Caco-2 (cell line): ENCODE measurements at regions not wholly inside any gene's neighbourhood (a gene's known extent, or its start where the extent isn't known, plus 50 kb on each side); places are given as distances from the start of the nearest gene placed in this dataset.

ENCODE experiments used
- BruUV-seq: library from RNA; stranded (reverse); fragments of 400-500 nt; replicated peaks from 2 replicates; lab custom pipeline; 2021; lab: Mats Ljungman, UMichigan
- CTCF ChIA-PET: fragments of 300-600 bp; sonication (Branson Sonifier 250); formaldehyde crosslinking; loops from one replicate; lab custom pipeline; 2022; ENCODE audit warnings: antibody characterized with exemption; lab: Charles Lee
- POLR2A ChIA-PET: fragments of 300-600 bp; sonication (Branson Sonifier 250); formaldehyde crosslinking; loops from one replicate; lab custom pipeline; 2022; ENCODE audit warnings: antibody characterized with exemption; lab: Charles Lee
- DNase-seq, 2 experiments: peaks; one replicate each; pipeline versions ENCODE4 v3.0.0 to v3.0.0-alpha.2; 2020 to 2022
- H3K27me3 ChIP-seq: replicated peaks from 2 replicates; pipeline ENCODE4 v1.6.0; 2011; ENCODE audit warnings: low read length; ENCODE audit not compliant: control insufficient read depth, insufficient read depth
- H3K36me3 ChIP-seq: 2 replicates; pipeline ENCODE4 v1.5.1; 2011; ENCODE audit warnings: low read length; ENCODE audit not compliant: control insufficient read depth, insufficient read depth
- H3K4me1 ChIP-seq: fragments of 250-450 bp; sonication (Bioruptor Pico); 2 replicates; pipeline ENCODE4 v1.5.1; 2020; ENCODE audit warnings: mild to moderate bottlenecking
- H3K4me3 ChIP-seq: 2 replicates; pipeline ENCODE4 v1.5.1; 2011; ENCODE audit warnings: low read depth, mild to moderate bottlenecking, control low read depth, low read length
- H3K9me3 ChIP-seq: fragments of 250-450 bp; sonication (Bioruptor Pico); 2 replicates; pipeline ENCODE4 v1.5.1; 2020; ENCODE audit warnings: mild to moderate bottlenecking, moderate library complexity
- H3K27ac Mint-ChIP-seq: one replicate; pipeline ENCODE4 v1.8.0; 2022; ENCODE audit warnings: mixed read lengths; ENCODE audit not compliant: unreplicated experiment
- H3K27me3 Mint-ChIP-seq: one replicate; pipeline ENCODE4 v1.8.0; 2022; ENCODE audit warnings: mixed read lengths; ENCODE audit not compliant: insufficient read depth, unreplicated experiment
- H3K36me3 Mint-ChIP-seq: one replicate; pipeline ENCODE4 v1.8.0; 2022; ENCODE audit warnings: mild to moderate bottlenecking, mixed read lengths; ENCODE audit not compliant: insufficient read depth, unreplicated experiment
- H3K4me1 Mint-ChIP-seq: one replicate; pipeline ENCODE4 v1.8.0; 2022; ENCODE audit warnings: low read depth, mixed read lengths; ENCODE audit not compliant: unreplicated experiment
- H3K4me3 Mint-ChIP-seq: one replicate; pipeline ENCODE4 v1.8.0; 2022; ENCODE audit warnings: mild to moderate bottlenecking, moderate library complexity, mixed read lengths; ENCODE audit not compliant: unreplicated experiment
- H3K9me3 Mint-ChIP-seq: one replicate; pipeline ENCODE4 v1.8.0; 2022; ENCODE audit warnings: mixed read lengths; ENCODE audit not compliant: unreplicated experiment
- CTCF ChIP-seq, 2 experiments: fragments of 200-600 bp in 1 of 2; IDR thresholded peaks; 1 replicate in 1 of 2; 2 replicates in 1 of 2; pipeline versions ENCODE4 v1.5.1 to v1.8.0; 2011 to 2022; ENCODE audit warnings: antibody characterized with exemption in 1 of 2, control low read depth in 1 of 2, inconsistent platforms in 1 of 2, low read depth in 1 of 2, low read length in 1 of 2, mild to moderate bottlenecking in 1 of 2, moderate library complexity in 1 of 2; ENCODE audit not compliant: insufficient read depth in 1 of 2, severe bottlenecking in 1 of 2, unreplicated experiment in 1 of 2
- intact Hi-C: fragments of 100-400 bp; cut with micrococcal nuclease; formaldehyde crosslinking; loops from one replicate; pipeline ENCODE4 v1.10.0; 2022; ENCODE audit not compliant: unreplicated experiment

GRCh38 chr12:77569876-77570275 lies 260.8 kb upstream of the NAV3 start:
- no peak for DNase-seq
- no peaks in the 10 kb centered on the region for H3K4me1 ChIP-seq
- H3K4me1 Mint-ChIP-seq: no peaks in the 10 kb centered on the region
- no peaks in the 10 kb centered on the region for H3K27me3 Mint-ChIP-seq
- H3K9me3 Mint-ChIP-seq: no peaks in the 10 kb centered on the region
- no peak overlapping the region for H3K27ac Mint-ChIP-seq
- ChIA-PET POLR2A (no interaction called here), CTCF (no interaction called here)
- H3K27me3 ChIP-seq: no peaks in the 10 kb centered on the region
- H3K9me3 ChIP-seq: no peaks in the 10 kb centered on the region
- intact Hi-C loops: no loop called here
- H3K4me3 Mint-ChIP-seq: no peak overlapping the region
- no peak overlapping the region for H3K4me3 ChIP-seq
- no peaks in the 10 kb centered on the region for H3K36me3 Mint-ChIP-seq
- no peak for TF ChIP-seq CTCF (IDR thresholded peaks at IDR 0.05; ENCODE audit: insufficient read depth in 1 of 2, low read depth in 1 of 2, low read length in 1 of 2, severe bottlenecking in 1 of 2, unreplicated experiment in 1 of 2)
- no peaks in the 10 kb centered on the region for H3K36me3 ChIP-seq
- BruUV-seq: no TSS peak

GRCh38 chr12:77560714-77561113 lies 270.0 kb upstream of the NAV3 start:
- Mint-ChIP-seq H3K4me1 (peaks cover 7% of the 10 kb centered on the region), H3K27me3 (no peaks in the 10 kb centered on the region), H3K27ac (no peak overlapping the region), H3K36me3 (no peaks in the 10 kb centered on the region), H3K9me3 (no peaks in the 10 kb centered on the region), H3K4me3 (no peak overlapping the region)
- BruUV-seq: no TSS peak
- intact Hi-C loops: no loop called here
- TF ChIP-seq CTCF (IDR thresholded peaks at IDR 0.05; ENCODE audit: insufficient read depth in 1 of 2, low read depth in 1 of 2, low read length in 1 of 2, severe bottlenecking in 1 of 2, unreplicated experiment in 1 of 2): no peak
- ChIA-PET CTCF (no interaction called here), POLR2A (no interaction called here)
- Histone ChIP-seq H3K36me3 (no peaks in the 10 kb centered on the region), H3K4me3 (no peak overlapping the region), H3K9me3 (no peaks in the 10 kb centered on the region), H3K4me1 (no peaks in the 10 kb centered on the region), H3K27me3 (no peaks in the 10 kb centered on the region)
- no peak for DNase-seq

- no peak for TF ChIP-seq CTCF (IDR thresholded peaks at IDR 0.05; ENCODE audit: insufficient read depth in 1 of 2, low read depth in 1 of 2, low read length in 1 of 2, severe bottlenecking in 1 of 2, unreplicated experiment in 1 of 2)
- intact Hi-C loops: no loop called here
- Histone ChIP-seq H3K4me3 (no peak overlapping the region), H3K27me3 (no peaks in the 10 kb centered on the region), H3K9me3 (no peaks in the 10 kb centered on the region), H3K4me1 (no peaks in the 10 kb centered on the region), H3K36me3 (no peaks in the 10 kb centered on the region)
- Mint-ChIP-seq H3K36me3 (no peaks in the 10 kb centered on the region), H3K27ac (no peak overlapping the region), H3K27me3 (no peaks in the 10 kb centered on the region), H3K4me3 (no peak overlapping the region), H3K9me3 (no peaks in the 10 kb centered on the region), H3K4me1 (peaks cover 7% of the 10 kb centered on the region)
- ChIA-PET POLR2A (no interaction called here), CTCF (no interaction called here)
- no TSS peak for BruUV-seq
- DNase-seq: no peak
These were observed 271.2 kb upstream of the NAV3 start for GRCh38 chr12:77559400-77560074.
